Mesenchymal stem cell (in vitro differentiated cells and primary cell): ENCODE measurements at regions not wholly inside any gene's neighbourhood (a gene's known extent, or its start where the extent isn't known, plus 50 kb on each side); places are given as distances from the start of the nearest gene placed in this dataset.
A peak's percentile ranks its signal among the peaks of the same experiment; 100 is the strongest.

ENCODE experiments used
- DNase-seq: peaks from one replicate; pipeline ENCODE4 v3.0.0-alpha.2; 2013
- H2AFZ ChIP-seq: one replicate; pipeline ENCODE4 v1.6.1; 2013; ENCODE audit warnings: low read depth, mild to moderate bottlenecking, control low read depth, inconsistent platforms, low read length, moderate library complexity
- H2AK5ac ChIP-seq: 2 replicates; pipeline ENCODE4 v1.6.1; 2013; ENCODE audit warnings: low read length, moderate library complexity, mild to moderate bottlenecking, inconsistent platforms; ENCODE audit not compliant: severe bottlenecking
- H2BK120ac ChIP-seq: one replicate; pipeline ENCODE4 v1.6.1; 2013; ENCODE audit warnings: low read depth, mild to moderate bottlenecking, inconsistent platforms, low read length, moderate library complexity
- H2BK12ac ChIP-seq, 2 experiments: one replicate each; pipeline ENCODE4 v1.6.1; 2013; ENCODE audit warnings: inconsistent platforms in 2 of 2, low read length in 2 of 2, mild to moderate bottlenecking in 2 of 2, moderate library complexity in 2 of 2, control low read depth in 1 of 2
- H2BK15ac ChIP-seq: one replicate; pipeline ENCODE4 v1.6.1; 2013; ENCODE audit warnings: mild to moderate bottlenecking, low read depth, inconsistent platforms; ENCODE audit not compliant: poor library complexity, severe bottlenecking
- H2BK5ac ChIP-seq: 2 replicates; pipeline ENCODE4 v1.6.1; 2013; ENCODE audit warnings: low read depth, mild to moderate bottlenecking, low read length, control low read depth, inconsistent platforms; ENCODE audit not compliant: poor library complexity, severe bottlenecking
- H3K14ac ChIP-seq, 2 experiments: one replicate each; pipeline ENCODE4 v1.6.1; 2013; ENCODE audit warnings: inconsistent platforms in 2 of 2, low read length in 2 of 2, control low read depth in 1 of 2, mild to moderate bottlenecking in 1 of 2, moderate library complexity in 1 of 2
- H3K18ac ChIP-seq, 2 experiments: one replicate each; pipeline ENCODE4 v1.6.1; 2013; ENCODE audit warnings: inconsistent platforms in 2 of 2, low read length in 2 of 2, control low read depth in 1 of 2, low read depth in 1 of 2, mild to moderate bottlenecking in 1 of 2
- H3K23ac ChIP-seq, 2 experiments: one replicate each; pipeline ENCODE4 v1.6.1; 2013; ENCODE audit warnings: inconsistent platforms in 2 of 2, low read length in 2 of 2, mild to moderate bottlenecking in 2 of 2, moderate library complexity in 2 of 2, control low read depth in 1 of 2
- H3K27ac ChIP-seq: 2 replicates; pipeline ENCODE4 v1.5.1; 2013; ENCODE audit warnings: mild to moderate bottlenecking, moderate library complexity, low read length, control low read depth, inconsistent platforms; ENCODE audit not compliant: poor library complexity, severe bottlenecking
- H3K27me3 ChIP-seq, 2 experiments: 2 replicates each; pipeline versions ENCODE4 v1.6.1 to v1.7.0; 2013; ENCODE audit warnings: low read length in 2 of 2, mild to moderate bottlenecking in 2 of 2, moderate library complexity in 2 of 2, control low read depth in 1 of 2, inconsistent platforms in 1 of 2; ENCODE audit not compliant: control insufficient read depth in 1 of 2, insufficient read depth in 1 of 2
- H3K36me3 ChIP-seq, 2 experiments: 2 replicates each; pipeline versions ENCODE4 v1.6.1 to v1.7.0; 2013; ENCODE audit warnings: low read length in 2 of 2, control low read depth in 1 of 2, inconsistent platforms in 1 of 2, low read depth in 1 of 2, mild to moderate bottlenecking in 1 of 2; ENCODE audit not compliant: insufficient read depth in 2 of 2, control insufficient read depth in 1 of 2
- H3K4ac ChIP-seq, 2 experiments: one replicate each; pipeline ENCODE4 v1.6.1; 2013; ENCODE audit warnings: inconsistent platforms in 2 of 2, low read length in 2 of 2, mild to moderate bottlenecking in 2 of 2, moderate library complexity in 2 of 2, control low read depth in 1 of 2, low read depth in 1 of 2
- H3K4me1 ChIP-seq: 2 replicates; pipeline ENCODE4 v1.6.1; 2013; ENCODE audit warnings: low read depth, low read length, control low read depth; ENCODE audit not compliant: control insufficient read depth, insufficient read depth
- H3K4me2 ChIP-seq: 2 replicates; pipeline ENCODE4 v1.6.1; 2013; ENCODE audit warnings: low read length, mild to moderate bottlenecking, inconsistent platforms; ENCODE audit not compliant: poor library complexity, severe bottlenecking
- H3K4me3 ChIP-seq, 2 experiments: 2 replicates each; pipeline versions ENCODE4 v1.5.1 to v1.7.0; 2013; ENCODE audit warnings: low read length in 2 of 2, mild to moderate bottlenecking in 2 of 2, control low read depth in 1 of 2, low read depth in 1 of 2; ENCODE audit not compliant: insufficient read depth in 1 of 2
- H3K79me1 ChIP-seq: replicated peaks from 2 replicates; pipeline ENCODE4 v1.6.1; 2013; ENCODE audit warnings: mild to moderate bottlenecking, control low read depth, low read length, inconsistent platforms; ENCODE audit not compliant: poor library complexity, severe bottlenecking
- H3K9ac ChIP-seq: 2 replicates; pipeline ENCODE4 v1.7.0; 2013; ENCODE audit warnings: mild to moderate bottlenecking, low read length, moderate library complexity
- H3K9me3 ChIP-seq: 2 replicates; pipeline ENCODE4 v1.7.0; 2013; ENCODE audit warnings: mild to moderate bottlenecking, low read length; ENCODE audit not compliant: control insufficient read depth
- H4K8ac ChIP-seq: one replicate; pipeline ENCODE4 v1.6.1; 2013; ENCODE audit warnings: inconsistent platforms, mild to moderate bottlenecking, low read length, moderate library complexity
- H4K91ac ChIP-seq: one replicate; pipeline ENCODE4 v1.6.1; 2013; ENCODE audit warnings: mild to moderate bottlenecking, low read length, inconsistent platforms
- WGBS: methylation state at CpG from one replicate; pipeline ENCODE4 v1.1.7; 2013; ENCODE audit warnings: mixed read lengths; 5-methylcytosine and 5-hydroxymethylcytosine counted together

DNA sequence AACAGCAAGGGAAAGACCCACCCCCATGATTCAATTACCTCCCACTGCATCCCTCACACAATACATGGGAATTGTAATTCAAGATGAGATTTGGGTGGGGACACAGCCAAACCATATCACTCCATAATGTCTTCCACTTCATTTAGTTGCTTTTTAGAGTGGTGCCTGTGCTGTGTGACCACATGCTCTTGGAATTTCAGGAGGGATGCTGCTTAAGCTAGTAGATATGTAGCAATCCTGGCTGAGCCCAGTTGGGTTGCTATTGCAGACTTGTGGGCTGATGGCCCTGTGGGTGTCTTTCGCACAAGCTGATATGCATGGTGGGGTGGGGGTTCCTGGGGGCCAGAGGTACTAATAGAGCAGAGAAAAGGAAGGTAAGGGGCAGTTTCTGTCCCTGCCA, 160.4 kb upstream of the SYT6 start:
- H3K9ac ChIP-seq: no peak overlapping the region
- peaks cover 8% of the 10 kb centered on the region for H3K4me1 ChIP-seq
- H3K18ac ChIP-seq: no peak overlapping the region
- 100% methylated on average over 1 of the region's 1 CpG for WGBS
- no peaks in the 10 kb centered on the region for H3K27me3 ChIP-seq
- no peak overlapping the region for H3K4ac ChIP-seq
- no peaks in the 10 kb centered on the region for H3K79me1 ChIP-seq
- H3K14ac ChIP-seq: no peak overlapping the region
- no peaks in the 10 kb centered on the region for H3K9me3 ChIP-seq
- H2AFZ ChIP-seq: no peak overlapping the region
- no peak overlapping the region for H2BK5ac ChIP-seq
- H3K4me3 ChIP-seq: no peak overlapping the region
- H2BK12ac ChIP-seq: no peak overlapping the region
- peak overlapping the region in 1 of 2 experiments; percentile 5 for H3K23ac ChIP-seq
- no peak overlapping the region for H3K27ac ChIP-seq
- H2BK120ac ChIP-seq: no peak overlapping the region
- H3K36me3 ChIP-seq: no peaks in the 10 kb centered on the region
- peak overlapping the region; percentile 23 for H2AK5ac ChIP-seq
- no peak for DNase-seq
- H4K91ac ChIP-seq: no peak overlapping the region
- no peak overlapping the region for H4K8ac ChIP-seq
- H2BK15ac ChIP-seq: no peak overlapping the region
- H3K4me2 ChIP-seq: no peak overlapping the region

GRCh38 chr1:114310695-114311271, 157.1 kb upstream of the SYT6 start:
- H3K23ac ChIP-seq: no peak overlapping the region
- no peak overlapping the region for H2AFZ ChIP-seq
- H3K4me2 ChIP-seq: peak overlapping the region; percentile 23
- no peaks in the 10 kb centered on the region for H3K9me3 ChIP-seq
- H3K27me3 ChIP-seq: no peaks in the 10 kb centered on the region
- no peak overlapping the region for H4K8ac ChIP-seq
- H2BK5ac ChIP-seq: peak overlapping the region; percentile 52
- H2AK5ac ChIP-seq: no peak overlapping the region
- no peak overlapping the region for H3K18ac ChIP-seq
- no peak for DNase-seq
- 60% methylated on average over 3 of the region's 3 CpGs for WGBS
- no peak overlapping the region for H3K4ac ChIP-seq
- H3K14ac ChIP-seq: no peak overlapping the region
- H2BK12ac ChIP-seq: no peak overlapping the region
- H2BK120ac ChIP-seq: no peak overlapping the region
- H3K4me3 ChIP-seq: peak overlapping the region in 1 of 2 experiments; percentile 20
- peaks cover 8% of the 10 kb centered on the region for H3K4me1 ChIP-seq
- H3K79me1 ChIP-seq: no peaks in the 10 kb centered on the region
- H4K91ac ChIP-seq: no peak overlapping the region
- no peaks in the 10 kb centered on the region for H3K36me3 ChIP-seq
- H2BK15ac ChIP-seq: no peak overlapping the region
- H3K9ac ChIP-seq: peak overlapping the region; percentile 59
- H3K27ac ChIP-seq: peak overlapping the region; percentile 81

DNA sequence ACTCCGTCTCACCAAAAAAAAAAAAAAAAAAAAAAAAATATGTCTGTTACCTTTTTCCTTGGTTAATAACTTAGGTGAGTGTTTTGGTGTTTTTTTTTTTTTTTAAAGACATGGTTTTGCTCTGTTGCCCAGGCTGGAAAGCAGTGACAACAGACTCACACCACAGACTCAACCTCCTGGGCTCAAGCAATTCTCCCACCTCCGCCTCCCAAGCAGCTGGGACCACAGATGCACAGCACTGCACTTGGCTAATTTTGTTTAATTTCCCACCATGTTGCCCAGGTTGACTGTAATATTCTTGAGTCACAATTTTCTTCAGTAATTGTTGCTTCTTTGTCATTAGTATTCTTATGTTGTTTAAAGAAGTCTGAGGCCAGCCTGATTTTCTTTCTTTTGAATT, 149.2 kb upstream of the SYT6 start:
- Histone ChIP-seq H3K79me1 (no peaks in the 10 kb centered on the region), H2AFZ (no peak overlapping the region), H3K4me1 (peaks cover 1% of the 10 kb centered on the region), H2BK120ac (no peak overlapping the region), H3K4me3 (no peak overlapping the region), H2AK5ac (no peak overlapping the region), H3K27me3 (peaks cover 3 to 7% of the 10 kb centered on the region in 2 experiments), H3K18ac (no peak overlapping the region), H3K27ac (no peak overlapping the region), H2BK5ac (no peak overlapping the region), H3K4me2 (no peak overlapping the region), H2BK12ac (no peak overlapping the region), H3K14ac (no peak overlapping the region), H3K4ac (no peak overlapping the region), H4K91ac (no peak overlapping the region), H3K23ac (no peak overlapping the region), H3K9me3 (no peaks in the 10 kb centered on the region), H2BK15ac (no peak overlapping the region), H4K8ac (no peak overlapping the region), H3K9ac (no peak overlapping the region), H3K36me3 (no peaks in the 10 kb centered on the region)
- WGBS: 100% methylated on average over 1 of the region's 2 CpGs
- no peak for DNase-seq

GRCh38 chr1:114299331-114299975, 145.8 kb upstream of the SYT6 start:
- H3K27ac ChIP-seq: no peak overlapping the region
- H3K18ac ChIP-seq: no peak overlapping the region
- H4K91ac ChIP-seq: no peak overlapping the region
- peak overlapping the region in 1 of 2 experiments; percentile 54 for H3K4me3 ChIP-seq
- H3K4ac ChIP-seq: no peak overlapping the region
- H3K4me2 ChIP-seq: no peak overlapping the region
- no peak overlapping the region for H2BK12ac ChIP-seq
- no peak overlapping the region for H2AK5ac ChIP-seq
- H2AFZ ChIP-seq: no peak overlapping the region
- peak overlapping the region; percentile 35 for H3K9ac ChIP-seq
- H3K36me3 ChIP-seq: no peaks in the 10 kb centered on the region
- H2BK5ac ChIP-seq: no peak overlapping the region
- no peak overlapping the region for H2BK15ac ChIP-seq
- no peaks in the 10 kb centered on the region for H3K9me3 ChIP-seq
- no peaks in the 10 kb centered on the region for H3K79me1 ChIP-seq
- no peak overlapping the region for H4K8ac ChIP-seq
- H3K4me1 ChIP-seq: peaks cover 1% of the 10 kb centered on the region
- peaks cover 3 to 7% of the 10 kb centered on the region in 2 experiments for H3K27me3 ChIP-seq
- 68% methylated on average over 8 of the region's 9 CpGs for WGBS
- no peak for DNase-seq
- no peak overlapping the region for H2BK120ac ChIP-seq
- H3K14ac ChIP-seq: no peak overlapping the region
- H3K23ac ChIP-seq: no peak overlapping the region
